ENCODE measurements at regions not wholly inside any gene's neighbourhood (a gene's known extent, or its start where the extent isn't known, plus 50 kb on each side); places are given as distances from the start of the nearest gene placed in this dataset.

- H3K27me3 ChIP-seq: no peaks in the 10 kb centered on the region
- no peaks in the 10 kb centered on the region for H3K4me1 ChIP-seq
- H3K9me3 ChIP-seq: no peaks in the 10 kb centered on the region
- intact Hi-C loops (cut with DNase I; ENCODE audit: low total_unique reads): loop anchor here (10.0 kb wide), 1 partner anchor 1741 kb away; no protein-coding TSS in a partner anchor
- TF ChIP-seq CTCF (IDR thresholded peaks at IDR 0.05) (no peak), POLR2AphosphoS5 (IDR thresholded peaks at IDR 0.05) (no peak), POLR2A (IDR thresholded peaks at IDR 0.05) (no peak)
- no peak overlapping the region for H3K27ac ChIP-seq
- no peak for DNase-seq (ENCODE audit: low spot score in 2 of 2)
- no peaks in the 10 kb centered on the region for H3K36me3 ChIP-seq
- no peak overlapping the region for H3K4me3 ChIP-seq
Observed at GRCh38 chr17:15036238-15036637, 228.9 kb downstream of the PMP22 start.

GRCh38 chr17:15031975-15032374 is 233.2 kb downstream of the PMP22 start:
- Histone ChIP-seq H3K4me3 (no peak overlapping the region), H3K27ac (no peak overlapping the region), H3K36me3 (no peaks in the 10 kb centered on the region), H3K9me3 (no peaks in the 10 kb centered on the region), H3K4me1 (no peaks in the 10 kb centered on the region), H3K27me3 (no peaks in the 10 kb centered on the region)
- TF ChIP-seq POLR2A (IDR thresholded peaks at IDR 0.05) (no peak), POLR2AphosphoS5 (IDR thresholded peaks at IDR 0.05) (no peak), CTCF (IDR thresholded peaks at IDR 0.05) (no peak)
- no peak for DNase-seq (ENCODE audit: low spot score in 2 of 2)
- intact Hi-C loops (cut with DNase I; ENCODE audit: low total_unique reads): loop anchor here (10.0 kb wide), 1 partner anchor 1737 kb away; no protein-coding TSS in a partner anchor

GRCh38 chr17:15029469-15029868 is 235.7 kb downstream of the PMP22 start:
- no peak for TF ChIP-seq POLR2AphosphoS5 (IDR thresholded peaks at IDR 0.05)
- no peak for TF ChIP-seq CTCF (IDR thresholded peaks at IDR 0.05)
- no peak for TF ChIP-seq POLR2A (IDR thresholded peaks at IDR 0.05)
- H3K4me3 ChIP-seq: no peak overlapping the region
- no peaks in the 10 kb centered on the region for H3K36me3 ChIP-seq
- intact Hi-C loops (cut with DNase I; ENCODE audit: low total_unique reads): no loop called here
- DNase-seq (ENCODE audit: low spot score in 2 of 2): no peak
- H3K9me3 ChIP-seq: no peaks in the 10 kb centered on the region
- H3K27ac ChIP-seq: no peak overlapping the region
- no peaks in the 10 kb centered on the region for H3K27me3 ChIP-seq
- H3K4me1 ChIP-seq: no peaks in the 10 kb centered on the region

GRCh38 chr17:15027853-15028252 is 237.3 kb downstream of the PMP22 start:
- TF ChIP-seq POLR2A (IDR thresholded peaks at IDR 0.05) (no peak), CTCF (IDR thresholded peaks at IDR 0.05) (no peak), POLR2AphosphoS5 (IDR thresholded peaks at IDR 0.05) (no peak)
- Histone ChIP-seq H3K27ac (no peak overlapping the region), H3K27me3 (no peaks in the 10 kb centered on the region), H3K4me3 (no peak overlapping the region), H3K36me3 (no peaks in the 10 kb centered on the region), H3K9me3 (no peaks in the 10 kb centered on the region), H3K4me1 (no peaks in the 10 kb centered on the region)
- DNase-seq (ENCODE audit: low spot score in 2 of 2): no peak
- intact Hi-C loops (cut with DNase I; ENCODE audit: low total_unique reads): no loop called here

GRCh38 chr17:15026088-15026487 is 239.0 kb downstream of the PMP22 start:
- Histone ChIP-seq H3K4me1 (no peaks in the 10 kb centered on the region), H3K9me3 (no peaks in the 10 kb centered on the region), H3K4me3 (no peak overlapping the region), H3K27me3 (no peaks in the 10 kb centered on the region), H3K27ac (no peak overlapping the region), H3K36me3 (no peaks in the 10 kb centered on the region)
- no peak for TF ChIP-seq POLR2AphosphoS5 (IDR thresholded peaks at IDR 0.05)
- no peak for TF ChIP-seq POLR2A (IDR thresholded peaks at IDR 0.05)
- TF ChIP-seq CTCF (IDR thresholded peaks at IDR 0.05): no peak
- no peak for DNase-seq (ENCODE audit: low spot score in 2 of 2)
- intact Hi-C loops (cut with DNase I; ENCODE audit: low total_unique reads): no loop called here

Data from breast epithelium (tissue), 4 donors.